H1 (cell line): ENCODE measurements at regions not wholly inside any gene's neighbourhood (a gene's known extent, or its start where the extent isn't known, plus 50 kb on each side); places are given as distances from the start of the nearest gene placed in this dataset.

ENCODE experiments used
- BACH1 ChIP-seq: IDR thresholded peaks from 2 replicates; pipeline ENCODE4 v1.6.1; 2012; ENCODE audit warnings: low read length, improper control_type of control experiment
- CHD1 ChIP-seq: IDR thresholded peaks from 2 replicates; pipeline ENCODE4 v1.6.1; 2012; ENCODE audit warnings: low read depth, low read length, improper control_type of control experiment
- CHD2 ChIP-seq: IDR thresholded peaks from 2 replicates; pipeline ENCODE4 v1.6.1; 2012; ENCODE audit warnings: low read length, improper control_type of control experiment
- CHD7 ChIP-seq: fragments of 300-600 bp; sonication (generic); IDR thresholded peaks from 2 replicates; pipeline ENCODE4 v1.7.1; 2012; ENCODE audit warnings: low read length, moderate library complexity, mild to moderate bottlenecking, inconsistent platforms; ENCODE audit not compliant: insufficient replicate concordance
- CREB1 ChIP-seq: IDR thresholded peaks from 2 replicates; pipeline ENCODE4 v1.6.1; 2012; ENCODE audit warnings: inconsistent platforms
- HDAC2 ChIP-seq, 2 experiments: fragments of 300-600 bp in 1 of 2; sonication (generic) in 1 of 2; IDR thresholded peaks; 2 replicates each; pipeline ENCODE4 v1.6.1; 2011 to 2012; ENCODE audit warnings: low read depth in 2 of 2, low read length in 2 of 2, mild to moderate bottlenecking in 2 of 2, moderate library complexity in 2 of 2, borderline replicate concordance in 1 of 2, inconsistent platforms in 1 of 2
- HDAC6 ChIP-seq: IDR thresholded peaks from one replicate; pipeline ENCODE4 v1.7.1; 2012; ENCODE audit warnings: low read depth, mild to moderate bottlenecking, inconsistent platforms, low read length, moderate library complexity
- SAP30 ChIP-seq: fragments of 300-600 bp; sonication (generic); IDR thresholded peaks from 2 replicates; pipeline ENCODE4 v1.7.1; 2012; ENCODE audit warnings: low read length, moderate library complexity, mild to moderate bottlenecking, inconsistent platforms; ENCODE audit not compliant: insufficient read depth, insufficient replicate concordance
- SIN3A ChIP-seq, 2 experiments: IDR thresholded peaks in 1 of 2; conservative IDR thresholded peaks in 1 of 2; 2 replicates each; pipeline ENCODE4 v1.6.1; 2011 to 2012; ENCODE audit warnings: low read length in 2 of 2, improper control_type of control experiment in 1 of 2, low read depth in 1 of 2, mild to moderate bottlenecking in 1 of 2
- SUZ12 ChIP-seq: fragments of 200-600 bp; sonication (generic); IDR thresholded peaks from 2 replicates; pipeline ENCODE4 v1.6.1; 2012; ENCODE audit warnings: mild to moderate bottlenecking, inconsistent platforms, low read length, moderate library complexity, mixed read lengths

- TF ChIP-seq CHD7 (no peak), CHD1 (no peak), HDAC2 (IDR thresholded peaks at IDR 0.05; ENCODE audit: borderline replicate concordance in 1 of 2, low read depth in 2 of 2, low read length in 2 of 2) (no peak), BACH1 (no peak), CREB1 (no peak), CHD2 (no peak), HDAC6 (no peak), SUZ12 (no peak), SIN3A (conservative IDR thresholded peaks at IDR 0.05 in 1 of 2, IDR thresholded peaks at IDR 0.05 in 1 of 2; ENCODE audit: low read depth in 1 of 2, low read length in 2 of 2) (no peak), SAP30 (no peak)
Measured at GRCh38 chr2:19744456-19745199, 157.2 kb downstream of the TTC32 start (continued).
